Testis (tissue), 2 donors: ENCODE measurements at regions not wholly inside any gene's neighbourhood (a gene's known extent, or its start where the extent isn't known, plus 50 kb on each side); places are given as distances from the start of the nearest gene placed in this dataset.

ENCODE experiments used
- DNase-seq: peaks from one replicate; pipeline ENCODE4 v3.0.0-alpha.2; 2019
- H3K27ac ChIP-seq, 2 donors: fragments of 200-600 bp; sonication (generic); one replicate each; pipeline ENCODE4 v1.5.1; 2019
- H3K27me3 ChIP-seq: fragments of 200-600 bp; sonication (generic); one replicate; pipeline ENCODE4 v1.5.1; 2019
- H3K36me3 ChIP-seq: fragments of 200-600 bp; sonication (generic); one replicate; pipeline ENCODE4 v1.5.1; 2017; ENCODE audit warnings: low read depth; ENCODE audit errors: missing control alignments
- H3K4me1 ChIP-seq: fragments of 200-600 bp; sonication (generic); one replicate; pipeline ENCODE4 v1.5.1; 2019
- H3K4me3 ChIP-seq, 2 donors: fragments of 200-600 bp; sonication (generic); one replicate each; pipeline ENCODE4 v1.5.1; 2017 to 2019
- H3K9me3 ChIP-seq: fragments of 200-600 bp; sonication (generic); one replicate; pipeline ENCODE4 v1.5.1; 2017
- CTCF ChIP-seq, 3 experiments: fragments of 450-650 bp in 2 of 3; fragments of 200-600 bp in 1 of 3; sonication (generic) in 1 of 3; IDR thresholded peaks; one replicate each; pipeline ENCODE4 v1.5.1; 2016 to 2019; ENCODE audit warnings: antibody characterized with exemption in 3 of 3, mild to moderate bottlenecking in 2 of 3, moderate library complexity in 1 of 3
- POLR2A ChIP-seq: fragments of 450-650 bp; IDR thresholded peaks from one replicate; pipeline ENCODE4 v1.6.1; 2017; ENCODE audit warnings: antibody characterized with exemption, mild to moderate bottlenecking, moderate library complexity
- WGBS, 2 donors: methylation state at CpG; one replicate each; pipeline ENCODE4 v1.1.5; 2018; 5-methylcytosine and 5-hydroxymethylcytosine counted together
- intact Hi-C: fragments of 100-400 bp; cut with DNase I; formaldehyde crosslinking; loops from one replicate; pipeline ENCODE4 v1.15.1; 2023; ENCODE audit warnings: low total_unique reads

- TF ChIP-seq CTCF (IDR thresholded peaks at IDR 0.05): no peak
- no peak for TF ChIP-seq POLR2A
- DNase-seq: no peak
- no peak overlapping the region for H3K27ac ChIP-seq
- intact Hi-C loops: no loop called here
- no peaks in the 10 kb centered on the region for H3K4me1 ChIP-seq
- whole genome bisulfite sequencing, 2 donors: 76 to 77% methylated on average over 3 of the region's 3 CpGs
- H3K4me3 ChIP-seq: no peak overlapping the region
- H3K36me3 ChIP-seq: no peaks in the 10 kb centered on the region
- no peaks in the 10 kb centered on the region for H3K9me3 ChIP-seq
- H3K27me3 ChIP-seq: no peaks in the 10 kb centered on the region
Observed at GRCh38 chr13:52938065-52938464, 89.6 kb upstream of the PCDH8 start.

- no peaks in the 10 kb centered on the region for H3K9me3 ChIP-seq
- WGBS, 2 donors: 88 to 95% methylated on average over 2 of the region's 2 CpGs
Observed at GRCh38 chr13:52936806-52937205, 88.4 kb upstream of the PCDH8 start.

GRCh38 chr13:52934258-52934657 lies 85.8 kb upstream of the PCDH8 start:
- H3K36me3 ChIP-seq: no peaks in the 10 kb centered on the region
- intact Hi-C loops: no loop called here

More at GRCh38 chr13:52936806-52937205, 88.4 kb upstream of the PCDH8 start:
- H3K4me1 ChIP-seq: no peaks in the 10 kb centered on the region
- H3K36me3 ChIP-seq: no peaks in the 10 kb centered on the region
- TF ChIP-seq POLR2A (no peak), CTCF (IDR thresholded peaks at IDR 0.05) (no peak)
- H3K27ac ChIP-seq: no peak overlapping the region
- no peak overlapping the region for H3K4me3 ChIP-seq
- intact Hi-C loops: no loop called here
- H3K27me3 ChIP-seq: no peaks in the 10 kb centered on the region
- DNase-seq: no peak

GRCh38 chr13:52933547-52934210 lies 85.2 kb upstream of the PCDH8 start:
- no peak for TF ChIP-seq CTCF (IDR thresholded peaks at IDR 0.05)
- TF ChIP-seq POLR2A: no peak
- Histone ChIP-seq H3K36me3 (no peaks in the 10 kb centered on the region), H3K27ac (no peak overlapping the region), H3K4me3 (no peak overlapping the region), H3K27me3 (no peaks in the 10 kb centered on the region), H3K4me1 (no peaks in the 10 kb centered on the region), H3K9me3 (no peaks in the 10 kb centered on the region)
- DNase-seq: peak; percentile 27
- WGBS, 2 donors: 64 to 67% methylated on average over 25 of the region's 25 CpGs
- intact Hi-C loops: no loop called here

More at GRCh38 chr13:52934258-52934657, 85.8 kb upstream of the PCDH8 start:
- Histone ChIP-seq H3K27me3 (no peaks in the 10 kb centered on the region), H3K27ac (no peak overlapping the region), H3K4me1 (no peaks in the 10 kb centered on the region), H3K9me3 (no peaks in the 10 kb centered on the region), H3K4me3 (no peak overlapping the region)
- WGBS, 2 donors: 45 to 63% methylated on average over 7 of the region's 7 CpGs
- no peak for TF ChIP-seq POLR2A
- no peak for TF ChIP-seq CTCF (IDR thresholded peaks at IDR 0.05)
- DNase-seq: no peak

GRCh38 chr13:52933099-52933498 lies 84.7 kb upstream of the PCDH8 start:
- Histone ChIP-seq H3K4me1 (no peaks in the 10 kb centered on the region), H3K9me3 (no peaks in the 10 kb centered on the region), H3K27ac (no peak overlapping the region), H3K36me3 (no peaks in the 10 kb centered on the region), H3K27me3 (no peaks in the 10 kb centered on the region), H3K4me3 (no peak overlapping the region)
- TF ChIP-seq CTCF (IDR thresholded peaks at IDR 0.05) (no peak), POLR2A (no peak)
- DNase-seq: no peak
- WGBS, 2 donors: 41 to 47% methylated on average over 7 of the region's 7 CpGs
- intact Hi-C loops: no loop called here
